Activated CD8-positive, alpha-beta T cell treated with anti-CD3 and anti-CD28 coated beads for 36 hours (primary cell): ENCODE measurements at regions not wholly inside any gene's neighbourhood (a gene's known extent, or its start where the extent isn't known, plus 50 kb on each side); places are given as distances from the start of the nearest gene placed in this dataset.

ENCODE experiments used
- ATAC-seq: fragments of 200-7000 bp; cut with Tn5 transposase; one replicate; pipeline ENCODE4 v1.10.0; 2021; ENCODE audit warnings: mild to moderate bottlenecking, moderate library complexity
- CTCF ChIA-PET: fragments of 350-600 bp; sonication (Branson Sonifier 250); formaldehyde crosslinking; loops from one replicate; lab custom pipeline; 2021; ENCODE audit warnings: antibody characterized with exemption; lab: Charles Lee
- POLR2A ChIA-PET: fragments of 350-600 bp; sonication (Branson Sonifier 250); formaldehyde crosslinking; loops from one replicate; lab custom pipeline; 2021; ENCODE audit warnings: antibody characterized with exemption; lab: Charles Lee
- DNase-seq: peaks from one replicate; pipeline ENCODE4 v3.0.0-alpha.2; 2020
- H3K27ac Mint-ChIP-seq: one replicate; pipeline ENCODE4 v1.8.0; 2021; ENCODE audit warnings: mild to moderate bottlenecking, mixed read lengths
- H3K27me3 Mint-ChIP-seq: one replicate; pipeline ENCODE4 v1.8.0; 2021; ENCODE audit warnings: mixed read lengths
- H3K36me3 Mint-ChIP-seq: one replicate; pipeline ENCODE4 v1.8.0; 2021; ENCODE audit warnings: low read depth, mixed read lengths
- H3K4me1 Mint-ChIP-seq: one replicate; pipeline ENCODE4 v1.8.0; 2021; ENCODE audit warnings: low read depth, mixed read lengths
- H3K4me3 Mint-ChIP-seq: one replicate; pipeline ENCODE4 v1.8.0; 2021; ENCODE audit warnings: mild to moderate bottlenecking, moderate library complexity, mixed read lengths
- H3K9me3 Mint-ChIP-seq: one replicate; pipeline ENCODE4 v1.8.0; 2021; ENCODE audit warnings: mixed read lengths
- intact Hi-C: fragments of 100-400 bp; cut with micrococcal nuclease; formaldehyde crosslinking; loops from one replicate; pipeline ENCODE4 v1.10.0; 2022
- TF ChIP-seq, protein P1 (sequence below): fragments of 200-600 bp; IDR thresholded peaks from one replicate; pipeline ENCODE4 v1.8.0; 2022; ENCODE audit warnings: antibody characterized with exemption, mild to moderate bottlenecking

- peaks cover 6% of the 10 kb centered on the region for H3K9me3 Mint-ChIP-seq
- H3K36me3 Mint-ChIP-seq, result no peaks in the 10 kb centered on the region
- H3K27me3 Mint-ChIP-seq, result no peaks in the 10 kb centered on the region
- H3K27ac Mint-ChIP-seq, result no peak overlapping the region
- TF ChIP-seq, protein P1, sequence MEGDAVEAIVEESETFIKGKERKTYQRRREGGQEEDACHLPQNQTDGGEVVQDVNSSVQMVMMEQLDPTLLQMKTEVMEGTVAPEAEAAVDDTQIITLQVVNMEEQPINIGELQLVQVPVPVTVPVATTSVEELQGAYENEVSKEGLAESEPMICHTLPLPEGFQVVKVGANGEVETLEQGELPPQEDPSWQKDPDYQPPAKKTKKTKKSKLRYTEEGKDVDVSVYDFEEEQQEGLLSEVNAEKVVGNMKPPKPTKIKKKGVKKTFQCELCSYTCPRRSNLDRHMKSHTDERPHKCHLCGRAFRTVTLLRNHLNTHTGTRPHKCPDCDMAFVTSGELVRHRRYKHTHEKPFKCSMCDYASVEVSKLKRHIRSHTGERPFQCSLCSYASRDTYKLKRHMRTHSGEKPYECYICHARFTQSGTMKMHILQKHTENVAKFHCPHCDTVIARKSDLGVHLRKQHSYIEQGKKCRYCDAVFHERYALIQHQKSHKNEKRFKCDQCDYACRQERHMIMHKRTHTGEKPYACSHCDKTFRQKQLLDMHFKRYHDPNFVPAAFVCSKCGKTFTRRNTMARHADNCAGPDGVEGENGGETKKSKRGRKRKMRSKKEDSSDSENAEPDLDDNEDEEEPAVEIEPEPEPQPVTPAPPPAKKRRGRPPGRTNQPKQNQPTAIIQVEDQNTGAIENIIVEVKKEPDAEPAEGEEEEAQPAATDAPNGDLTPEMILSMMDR, result no peak
- intact Hi-C loops, result no loop called here
- ATAC-seq (no peak), DNase-seq (no peak)
- CTCF ChIA-PET, result no interaction called here
- H3K4me3 Mint-ChIP-seq, result no peak overlapping the region
- H3K4me1 Mint-ChIP-seq, result no peaks in the 10 kb centered on the region
- POLR2A ChIA-PET, result no interaction called here
Observed at GRCh38 chr3:76950590-76950989, 89.3 kb upstream of the ROBO2 start.

- intact Hi-C loops, result no loop called here
- H3K27me3 Mint-ChIP-seq, result no peaks in the 10 kb centered on the region
- H3K4me1 Mint-ChIP-seq, result no peaks in the 10 kb centered on the region
- no peaks in the 10 kb centered on the region for H3K36me3 Mint-ChIP-seq
- POLR2A ChIA-PET, result no interaction called here
- ATAC-seq, result no peak
- peaks cover 4% of the 10 kb centered on the region for H3K9me3 Mint-ChIP-seq
- no peak overlapping the region for H3K27ac Mint-ChIP-seq
- DNase-seq, result no peak
- H3K4me3 Mint-ChIP-seq, result no peak overlapping the region
- CTCF ChIA-PET, result no interaction called here
- TF ChIP-seq, protein P1, result no peak
Observed at GRCh38 chr3:76954412-76954811, 85.5 kb upstream of the ROBO2 start.

- ChIA-PET POLR2A (no interaction called here), CTCF (no interaction called here)
- TF ChIP-seq, protein P1, result no peak
- H3K4me3 Mint-ChIP-seq, result no peak overlapping the region
- no peak overlapping the region for H3K27ac Mint-ChIP-seq
- no peaks in the 10 kb centered on the region for H3K36me3 Mint-ChIP-seq
- no peaks in the 10 kb centered on the region for H3K4me1 Mint-ChIP-seq
- intact Hi-C loops, result no loop called here
- peaks cover 1% of the 10 kb centered on the region for H3K9me3 Mint-ChIP-seq
- H3K27me3 Mint-ChIP-seq, result no peaks in the 10 kb centered on the region
- no peak for DNase-seq
- ATAC-seq, result no peak
Observed at GRCh38 chr3:76958274-76958673, 81.6 kb upstream of the ROBO2 start.

DNA sequence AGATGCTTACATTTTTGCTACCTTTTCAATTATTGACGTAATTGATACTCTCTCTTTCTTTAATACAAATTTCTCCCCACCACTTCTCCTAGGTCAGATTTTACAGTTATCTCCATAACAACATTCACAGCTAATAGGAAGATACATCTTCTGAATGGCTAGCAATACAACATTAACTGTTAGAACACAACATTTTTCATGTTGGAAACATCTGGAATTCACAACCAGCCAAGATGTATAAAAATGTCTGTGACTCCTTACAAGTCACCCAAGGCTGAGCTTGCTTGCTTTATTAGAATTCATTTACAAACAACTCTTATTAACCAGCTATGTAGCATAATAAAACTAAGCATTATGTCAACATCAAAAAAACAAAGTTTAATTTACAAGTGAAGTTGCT is 81.0 kb upstream of the ROBO2 start:
- ChIA-PET POLR2A (no interaction called here), CTCF (no interaction called here)
- Mint-ChIP-seq H3K27ac (no peak overlapping the region), H3K27me3 (no peaks in the 10 kb centered on the region), H3K36me3 (no peaks in the 10 kb centered on the region), H3K4me3 (no peak overlapping the region), H3K9me3 (peaks cover 1% of the 10 kb centered on the region), H3K4me1 (no peaks in the 10 kb centered on the region)
- intact Hi-C loops, result no loop called here
- ATAC-seq (no peak), DNase-seq (no peak)
- TF ChIP-seq, protein P1, result no peak

DNA sequence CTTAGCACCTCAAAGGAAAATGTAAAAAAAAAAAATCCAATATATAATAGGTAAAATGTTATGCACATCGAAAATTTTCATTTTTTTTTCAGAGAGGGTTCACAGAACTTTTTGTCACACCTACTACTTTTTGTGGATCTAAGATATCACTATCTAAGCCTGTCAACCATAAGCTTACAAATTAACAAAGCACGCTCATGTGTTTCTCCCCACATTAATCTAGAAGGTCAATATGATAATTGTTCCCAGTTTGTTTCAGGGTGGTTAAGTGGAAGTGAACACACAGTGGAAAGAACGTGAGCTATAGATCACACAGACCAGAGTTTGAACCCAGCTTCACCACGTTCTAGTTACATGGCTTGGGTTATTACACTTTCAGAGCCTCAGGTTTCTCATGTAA is 78.6 kb upstream of the ROBO2 start:
- Mint-ChIP-seq H3K27me3 (no peaks in the 10 kb centered on the region), H3K4me3 (no peak overlapping the region), H3K27ac (no peak overlapping the region), H3K9me3 (peaks cover 3% of the 10 kb centered on the region), H3K36me3 (no peaks in the 10 kb centered on the region), H3K4me1 (no peaks in the 10 kb centered on the region)
- ATAC-seq, result no peak
- CTCF ChIA-PET, result no interaction called here
- DNase-seq, result no peak
- TF ChIP-seq, protein P1, result no peak
- POLR2A ChIA-PET, result no interaction called here
- intact Hi-C loops, result no loop called here
